Nephron (organoid): ENCODE measurements at regions not wholly inside any gene's neighbourhood (a gene's known extent, or its start where the extent isn't known, plus 50 kb on each side); places are given as distances from the start of the nearest gene placed in this dataset.
"Not testable (repeated sequence)": the region's sequence is repeated elsewhere in the genome, so short reads cannot be mapped to it uniquely, and the experiment has no call there.

Experiments
- H3K27ac Mint-ChIP-seq, 3 experiments: 2 replicates each; pipeline ENCODE4 v1.8.0; 2020; ENCODE audit warnings: mixed read lengths in 3 of 3, mild to moderate bottlenecking in 2 of 3, moderate library complexity in 1 of 3
- H3K27me3 Mint-ChIP-seq: 2 replicates; pipeline ENCODE4 v1.8.0; 2021; ENCODE audit warnings: low read depth, mild to moderate bottlenecking, moderate library complexity, mixed read lengths
- H3K36me3 Mint-ChIP-seq: 2 replicates; pipeline ENCODE4 v1.8.0; 2020; ENCODE audit warnings: low read depth, mixed read lengths
- H3K4me1 Mint-ChIP-seq: 2 replicates; pipeline ENCODE4 v1.8.0; 2020; ENCODE audit warnings: mixed read lengths
- H3K4me3 Mint-ChIP-seq, 3 experiments: 2 replicates each; pipeline ENCODE4 v1.8.0; 2020; ENCODE audit warnings: mild to moderate bottlenecking in 3 of 3, mixed read lengths in 3 of 3, moderate library complexity in 2 of 3
- H3K9me3 Mint-ChIP-seq: 2 replicates; pipeline ENCODE4 v1.8.0; 2020; ENCODE audit warnings: mixed read lengths
- TF ChIP-seq, protein P1 (sequence below), 3 experiments: fragments of 200-600 bp; sonication (generic); IDR thresholded peaks; one replicate each; pipeline ENCODE4 v1.5.0; 2021; ENCODE audit warnings: antibody characterized with exemption in 3 of 3; ENCODE audit not compliant: unreplicated experiment in 3 of 3

DNA sequence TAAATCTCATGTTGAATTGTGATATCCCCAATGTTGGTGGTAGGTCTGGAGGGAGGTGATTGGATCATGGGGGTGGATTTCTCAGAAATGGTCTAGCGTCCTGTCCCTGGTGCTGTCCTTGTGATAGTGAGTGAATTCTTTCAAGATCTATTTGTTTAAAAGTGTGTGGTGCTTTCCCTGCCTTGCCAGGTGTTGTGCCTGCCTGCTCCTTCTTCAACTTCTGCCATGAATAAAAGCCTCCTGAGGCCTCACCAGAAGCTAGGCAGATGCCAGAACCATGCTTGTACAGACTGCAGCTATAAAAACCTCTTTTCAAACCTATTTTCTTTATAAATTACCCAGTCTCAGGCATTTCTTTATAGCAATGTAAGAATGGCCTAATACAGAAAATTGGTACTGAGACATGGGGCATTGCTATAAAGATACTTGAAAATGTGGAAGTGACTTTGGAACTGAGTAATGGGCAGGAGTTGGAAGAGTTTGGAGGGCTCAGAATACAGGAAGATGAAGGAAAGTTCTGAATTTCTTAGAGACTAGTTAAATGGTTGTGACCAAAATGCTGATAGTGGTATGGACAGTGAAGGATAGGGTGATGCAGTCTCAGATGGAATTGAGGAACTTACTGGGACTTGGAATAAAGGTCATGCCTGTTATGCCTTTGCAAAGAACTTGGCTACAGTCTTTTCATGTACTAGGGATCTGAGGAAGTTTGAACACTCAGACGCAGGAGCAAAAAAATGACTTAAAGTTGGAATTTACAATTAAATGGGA is 1514.6 kb upstream of the TPTE start:
- not testable (repeated sequence) for H3K4me1 Mint-ChIP-seq, H3K27ac Mint-ChIP-seq, H3K4me3 Mint-ChIP-seq, H3K27me3 Mint-ChIP-seq
- Mint-ChIP-seq H3K36me3 (peaks cover 10% of the 10 kb centered on the region), H3K9me3 (peaks cover 75% of the 10 kb centered on the region)

DNA sequence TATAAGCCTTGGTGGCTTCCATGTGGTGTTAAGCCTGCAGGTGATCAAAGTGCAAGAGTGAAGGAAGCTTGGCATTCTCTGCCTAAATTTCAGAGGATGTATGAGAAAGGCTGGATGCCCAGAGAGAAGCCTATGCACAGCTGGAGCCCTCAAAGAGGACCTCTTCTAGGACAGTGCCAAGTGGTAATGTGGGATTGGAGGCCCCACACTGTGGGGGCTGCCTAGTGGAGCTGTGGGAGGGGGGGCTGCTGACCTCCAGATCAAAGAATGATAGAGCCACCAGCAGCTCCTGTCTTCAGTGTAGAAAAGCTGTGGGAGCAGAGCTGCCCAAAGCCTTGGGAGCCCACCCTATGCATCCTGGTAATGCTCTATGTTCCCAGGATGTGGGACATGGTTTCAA is 1512.7 kb upstream of the TPTE start:
- H3K27ac Mint-ChIP-seq = no peak overlapping the region
- H3K4me3 Mint-ChIP-seq = no peak overlapping the region
- H3K27me3 Mint-ChIP-seq = no peaks in the 10 kb centered on the region
- TF ChIP-seq, protein P1, sequence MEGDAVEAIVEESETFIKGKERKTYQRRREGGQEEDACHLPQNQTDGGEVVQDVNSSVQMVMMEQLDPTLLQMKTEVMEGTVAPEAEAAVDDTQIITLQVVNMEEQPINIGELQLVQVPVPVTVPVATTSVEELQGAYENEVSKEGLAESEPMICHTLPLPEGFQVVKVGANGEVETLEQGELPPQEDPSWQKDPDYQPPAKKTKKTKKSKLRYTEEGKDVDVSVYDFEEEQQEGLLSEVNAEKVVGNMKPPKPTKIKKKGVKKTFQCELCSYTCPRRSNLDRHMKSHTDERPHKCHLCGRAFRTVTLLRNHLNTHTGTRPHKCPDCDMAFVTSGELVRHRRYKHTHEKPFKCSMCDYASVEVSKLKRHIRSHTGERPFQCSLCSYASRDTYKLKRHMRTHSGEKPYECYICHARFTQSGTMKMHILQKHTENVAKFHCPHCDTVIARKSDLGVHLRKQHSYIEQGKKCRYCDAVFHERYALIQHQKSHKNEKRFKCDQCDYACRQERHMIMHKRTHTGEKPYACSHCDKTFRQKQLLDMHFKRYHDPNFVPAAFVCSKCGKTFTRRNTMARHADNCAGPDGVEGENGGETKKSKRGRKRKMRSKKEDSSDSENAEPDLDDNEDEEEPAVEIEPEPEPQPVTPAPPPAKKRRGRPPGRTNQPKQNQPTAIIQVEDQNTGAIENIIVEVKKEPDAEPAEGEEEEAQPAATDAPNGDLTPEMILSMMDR (IDR thresholded peaks at IDR 0.05; ENCODE audit: unreplicated experiment in 3 of 3) = no peak
- H3K36me3 Mint-ChIP-seq = peaks cover 13% of the 10 kb centered on the region
- H3K9me3 Mint-ChIP-seq = peaks cover 80% of the 10 kb centered on the region
- H3K4me1 Mint-ChIP-seq = no peaks in the 10 kb centered on the region

DNA sequence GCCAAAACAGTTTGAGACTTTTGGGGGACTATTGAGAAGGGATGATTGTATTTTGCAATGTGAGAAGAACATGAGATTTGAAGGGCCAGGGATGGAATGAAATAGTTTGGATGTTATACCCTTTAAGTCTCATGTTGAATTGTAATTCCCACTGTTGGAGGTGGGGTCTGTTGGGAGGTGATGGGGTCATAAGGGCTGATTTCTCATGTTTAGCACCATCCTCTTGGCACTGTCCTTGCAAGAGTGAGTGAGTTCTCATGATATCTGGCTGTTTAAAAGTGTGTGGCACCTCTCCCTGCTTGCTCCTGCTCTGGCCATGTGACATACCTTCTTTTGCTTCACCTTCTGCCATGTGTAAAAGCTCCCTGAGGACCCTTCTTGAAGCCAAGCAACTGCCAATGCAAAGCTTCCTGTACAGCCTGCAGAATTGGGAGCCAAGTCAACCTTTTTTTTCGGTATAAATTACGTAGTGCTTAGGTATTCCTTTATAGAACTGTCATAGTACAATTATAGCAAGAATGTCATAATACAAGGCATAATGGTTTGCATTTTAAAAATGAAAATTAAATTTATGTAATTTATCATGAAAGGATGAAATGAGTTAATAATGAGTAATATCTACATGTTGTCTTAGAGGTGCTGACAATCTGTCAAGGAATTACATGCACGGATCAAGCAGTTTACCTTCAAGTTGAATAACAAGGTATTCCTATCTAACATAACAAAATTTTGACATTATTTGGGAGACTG is 1511.9 kb upstream of the TPTE start:
- H3K36me3 Mint-ChIP-seq = peaks cover 13% of the 10 kb centered on the region
- not testable (repeated sequence) for H3K27me3 Mint-ChIP-seq, H3K4me1 Mint-ChIP-seq, H3K27ac Mint-ChIP-seq, H3K4me3 Mint-ChIP-seq
- peaks cover 78% of the 10 kb centered on the region for H3K9me3 Mint-ChIP-seq

DNA sequence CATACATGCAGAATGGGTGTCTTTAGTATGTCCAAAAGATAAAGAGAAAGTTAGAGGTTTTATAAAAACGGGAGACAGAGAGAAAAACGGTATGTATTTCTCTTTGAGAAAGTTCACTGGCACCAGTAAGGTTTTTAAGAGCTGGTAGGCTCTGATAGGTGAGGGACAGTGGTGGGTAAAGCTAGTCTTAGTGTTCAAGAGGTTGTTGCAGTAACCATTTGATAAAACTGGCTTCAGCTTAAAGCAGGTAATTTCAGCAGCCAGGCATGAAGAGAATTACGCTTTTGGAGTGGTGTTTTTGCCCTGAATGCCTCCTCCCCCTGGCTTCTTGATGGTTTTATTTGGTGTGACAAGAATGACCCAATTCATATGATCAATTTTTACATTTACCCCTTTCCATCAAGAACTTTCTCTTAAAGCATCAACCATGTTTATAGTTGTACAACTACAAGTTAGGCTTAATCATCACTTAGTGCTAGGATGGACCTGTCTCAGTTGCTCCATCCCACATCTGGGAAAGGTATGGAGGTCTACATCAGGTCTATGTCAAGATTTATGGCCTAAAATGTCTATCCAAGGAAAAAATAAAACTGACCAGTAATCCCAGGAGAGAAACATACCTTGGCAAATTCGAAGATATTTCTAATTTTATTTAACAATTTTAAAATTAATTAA is 1511.1 kb upstream of the TPTE start:
- Mint-ChIP-seq H3K9me3 (peaks cover 80% of the 10 kb centered on the region), H3K36me3 (peaks cover 15% of the 10 kb centered on the region)
- not testable (repeated sequence) for H3K27ac Mint-ChIP-seq, H3K27me3 Mint-ChIP-seq, H3K4me3 Mint-ChIP-seq, H3K4me1 Mint-ChIP-seq

DNA sequence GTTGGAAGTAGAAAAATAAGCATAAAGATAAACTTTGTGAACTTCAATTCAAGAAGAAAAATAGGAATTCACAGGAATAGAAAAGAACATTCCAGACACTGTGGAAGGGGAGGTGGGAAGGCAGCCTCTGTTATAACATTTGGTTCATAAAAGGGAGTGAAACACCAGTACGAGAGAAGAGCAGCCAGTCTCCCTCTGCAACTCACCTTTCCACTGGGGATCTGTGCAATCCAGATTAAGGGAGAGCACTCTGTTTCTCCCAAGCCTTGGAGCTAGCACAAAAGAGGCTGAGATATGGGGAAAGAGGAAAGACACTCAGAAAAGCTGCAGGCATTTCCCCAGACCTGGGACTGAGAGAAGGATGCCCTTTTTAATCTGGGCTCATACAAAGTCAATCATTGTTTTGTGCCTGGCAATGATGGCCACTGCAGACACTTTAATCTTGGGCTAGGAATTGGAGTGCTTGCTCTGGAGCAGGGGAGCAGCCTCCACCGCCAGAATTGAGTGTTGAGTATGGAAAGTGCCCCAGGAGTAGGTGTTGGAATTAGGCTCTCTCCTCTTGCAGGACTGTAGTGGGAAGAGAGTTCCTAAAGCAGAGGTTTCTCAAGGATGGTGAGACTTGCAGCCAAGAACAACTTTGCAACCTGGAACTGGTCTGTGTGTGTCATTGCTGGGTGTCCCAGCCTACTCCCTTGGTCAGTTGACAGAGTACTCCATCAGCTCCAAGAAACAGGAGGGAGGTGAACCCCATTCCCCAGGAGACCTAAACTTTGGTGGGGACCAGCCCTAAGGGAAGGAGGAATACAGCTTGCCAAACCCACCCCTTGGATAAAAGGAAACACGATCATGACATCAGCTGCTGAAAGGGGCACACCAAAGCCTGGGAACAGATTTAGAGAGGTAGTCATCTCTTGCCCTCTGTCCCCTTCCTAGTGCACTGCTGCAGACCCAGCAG is 1510.2 kb upstream of the TPTE start:
- H3K36me3 Mint-ChIP-seq = peaks cover 19% of the 10 kb centered on the region
- H3K4me1 Mint-ChIP-seq, H3K27ac Mint-ChIP-seq, H3K4me3 Mint-ChIP-seq, H3K27me3 Mint-ChIP-seq: not testable (repeated sequence)
- H3K9me3 Mint-ChIP-seq = peaks cover 79% of the 10 kb centered on the region

DNA sequence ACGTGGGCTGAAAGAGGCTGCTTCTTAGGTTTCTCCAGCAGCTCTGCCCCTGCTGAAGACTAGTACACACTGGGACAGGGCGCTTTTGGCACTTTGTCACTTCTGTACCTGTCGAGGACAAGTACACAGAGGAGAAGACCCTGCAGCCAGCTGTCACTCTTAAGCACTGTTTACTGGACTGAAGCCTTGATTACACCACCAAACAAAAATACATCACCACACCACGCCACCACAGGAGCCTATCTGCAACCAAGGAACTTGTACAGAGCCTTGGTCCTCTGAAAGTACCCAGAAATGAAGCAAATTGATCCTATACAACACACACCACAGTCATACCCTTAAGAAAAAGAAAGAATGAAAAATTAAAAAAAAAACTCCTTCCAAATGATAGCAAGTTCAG is 1509.5 kb upstream of the TPTE start:
- not testable (repeated sequence) for H3K4me3 Mint-ChIP-seq, H3K4me1 Mint-ChIP-seq, H3K27me3 Mint-ChIP-seq, H3K27ac Mint-ChIP-seq
- Mint-ChIP-seq H3K36me3 (peaks cover 19% of the 10 kb centered on the region), H3K9me3 (peaks cover 73% of the 10 kb centered on the region)

DNA sequence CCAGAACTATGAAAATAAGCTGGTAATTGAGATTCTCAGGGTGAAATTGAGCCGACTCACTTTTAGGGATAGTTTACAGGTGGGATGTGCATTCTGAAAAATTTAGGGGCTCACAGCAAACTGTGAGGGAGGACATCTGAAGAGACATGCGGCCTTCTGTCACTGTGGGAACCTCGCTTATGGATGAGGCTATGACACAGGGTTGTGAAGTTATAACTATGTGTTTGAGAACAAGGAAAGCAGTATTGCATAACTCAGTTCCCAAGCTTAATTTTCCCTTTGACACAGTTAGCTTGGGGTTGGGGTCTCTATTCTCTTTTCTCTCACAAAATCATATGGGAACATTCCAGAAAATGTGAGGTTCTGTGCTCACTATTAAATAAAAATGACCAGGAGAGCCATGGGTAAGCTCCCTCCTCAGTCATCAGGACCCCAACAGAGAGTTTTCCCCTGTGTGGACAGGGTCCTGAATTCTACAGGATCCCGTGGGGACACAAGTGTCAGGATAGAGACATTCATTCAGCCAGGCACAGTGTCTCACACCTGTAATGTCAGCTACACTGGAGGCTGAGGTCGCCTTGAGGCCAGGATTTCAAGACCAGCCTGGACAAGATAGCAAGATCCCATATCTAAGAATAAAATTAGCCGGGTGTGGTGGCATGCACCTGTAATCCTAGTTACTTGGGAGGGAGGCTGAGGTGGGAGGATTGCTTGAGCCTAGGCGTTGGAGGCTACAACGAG is 1507.7 kb upstream of the TPTE start:
- Mint-ChIP-seq H3K36me3 (peaks cover 19% of the 10 kb centered on the region), H3K9me3 (peaks cover 63% of the 10 kb centered on the region)
- H3K4me3 Mint-ChIP-seq, H3K4me1 Mint-ChIP-seq, H3K27me3 Mint-ChIP-seq, H3K27ac Mint-ChIP-seq: not testable (repeated sequence)

DNA sequence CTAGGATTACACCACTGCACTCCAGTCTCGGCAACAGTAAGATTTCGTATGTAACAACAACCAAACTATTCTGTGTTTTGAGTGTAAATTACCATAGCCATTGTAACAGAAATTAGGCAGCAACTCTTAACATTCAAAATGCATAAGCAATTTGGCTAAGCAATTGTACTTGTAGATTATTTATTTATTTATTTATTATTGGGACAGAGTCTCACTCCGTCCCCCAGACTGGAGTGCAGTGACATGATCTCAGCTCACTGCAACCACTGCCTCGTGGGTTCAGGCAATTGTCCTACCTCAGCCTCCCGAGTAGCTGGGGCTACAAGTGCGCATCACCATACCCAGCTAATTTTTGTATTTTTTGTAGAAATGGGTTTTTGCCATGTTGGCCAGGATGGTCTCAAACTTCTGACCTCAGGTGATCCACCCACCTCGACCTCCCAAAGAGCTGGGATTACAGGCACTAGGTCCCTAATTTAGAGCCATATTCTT is 1507.1 kb upstream of the TPTE start:
- H3K27ac Mint-ChIP-seq, H3K27me3 Mint-ChIP-seq, H3K4me3 Mint-ChIP-seq, H3K4me1 Mint-ChIP-seq: not testable (repeated sequence)
- H3K36me3 Mint-ChIP-seq = peaks cover 19% of the 10 kb centered on the region
- peaks cover 57% of the 10 kb centered on the region for H3K9me3 Mint-ChIP-seq

DNA sequence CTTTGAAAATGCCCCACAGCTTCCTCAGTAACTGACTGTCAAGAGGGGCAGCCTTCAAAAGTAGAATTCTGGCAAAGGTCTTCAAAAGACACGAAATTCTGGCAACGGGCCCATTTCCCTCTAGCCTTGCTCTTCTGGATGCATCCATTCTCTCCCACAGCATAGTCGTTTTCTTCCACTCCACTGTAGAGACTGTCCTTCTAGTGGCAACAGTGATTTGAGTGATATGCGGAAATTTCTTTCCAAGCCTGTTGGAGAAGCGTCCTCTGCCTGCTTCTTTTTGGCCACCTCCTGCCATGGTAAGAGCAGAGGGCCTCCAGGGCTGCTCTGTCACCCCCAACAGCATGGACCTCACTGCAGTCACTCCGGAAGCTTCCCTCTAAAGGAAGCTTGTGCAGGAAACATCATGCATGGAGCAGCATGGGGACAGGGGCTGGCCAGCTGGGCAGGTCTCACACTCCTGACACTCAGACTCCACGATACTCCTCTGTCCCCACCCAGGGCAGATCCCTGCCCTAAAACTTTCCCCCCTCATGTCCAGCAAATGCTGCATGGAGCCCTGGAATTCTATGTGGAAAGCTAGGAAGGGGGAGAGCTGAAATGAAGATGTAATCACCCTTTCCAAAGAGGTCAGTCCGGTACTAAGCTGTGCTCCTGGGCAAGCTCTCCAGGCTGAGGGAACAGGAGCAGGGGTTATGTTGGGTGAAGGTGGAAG is 1505.7 kb upstream of the TPTE start:
- Mint-ChIP-seq H3K36me3 (peaks cover 16% of the 10 kb centered on the region), H3K9me3 (peaks cover 52% of the 10 kb centered on the region)
- not testable (repeated sequence) for H3K4me1 Mint-ChIP-seq, H3K4me3 Mint-ChIP-seq, H3K27me3 Mint-ChIP-seq, H3K27ac Mint-ChIP-seq

DNA sequence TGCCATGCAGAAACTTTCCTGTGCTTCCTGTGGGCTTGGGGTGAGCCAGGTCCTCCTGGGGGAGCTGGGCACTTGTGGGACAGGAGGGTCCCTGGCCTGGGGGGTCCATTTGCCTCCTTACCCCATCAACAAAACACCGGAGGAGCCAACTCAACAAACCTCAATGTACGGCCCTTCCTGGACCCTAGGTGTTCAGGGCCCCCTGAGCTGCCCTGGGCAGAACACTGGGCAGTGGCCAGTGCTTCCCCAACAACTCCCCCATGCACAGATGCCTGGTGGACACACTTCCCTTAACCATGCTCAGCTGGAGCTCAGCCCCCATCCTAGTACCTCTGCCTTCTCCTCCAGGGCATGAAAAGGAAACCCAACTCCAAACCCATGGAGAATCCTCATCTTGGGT is 1504.2 kb upstream of the TPTE start:
- not testable (repeated sequence) for H3K27me3 Mint-ChIP-seq, H3K4me1 Mint-ChIP-seq
- H3K9me3 Mint-ChIP-seq = peaks cover 45% of the 10 kb centered on the region

DNA sequence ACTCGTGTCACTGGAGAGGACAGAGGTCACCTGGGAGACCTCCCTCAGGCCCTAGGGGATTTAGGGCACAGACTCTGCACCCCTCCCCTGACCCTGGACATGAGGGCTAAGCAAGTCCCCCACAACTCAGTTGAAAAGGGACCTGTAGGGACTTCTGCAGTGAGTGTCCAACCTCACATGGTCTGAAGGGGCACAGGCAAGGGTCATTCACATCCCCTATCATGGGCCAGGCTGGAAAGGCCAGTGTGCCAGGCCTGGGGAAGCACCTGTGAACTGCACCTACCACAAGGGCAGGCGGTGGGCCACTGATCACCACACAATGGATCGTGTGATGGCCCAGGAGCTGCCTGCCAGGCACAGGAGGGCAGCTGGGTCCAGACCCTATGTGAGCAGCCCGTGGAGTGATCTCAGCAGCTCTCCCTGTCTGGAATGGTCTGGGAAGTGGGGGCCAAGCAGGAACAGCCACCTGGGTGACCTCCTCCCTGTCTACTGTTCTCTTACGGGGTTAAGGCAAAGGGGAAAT is 1502.6 kb upstream of the TPTE start:
- H3K9me3 Mint-ChIP-seq = peaks cover 30% of the 10 kb centered on the region
- H3K4me1 Mint-ChIP-seq, H3K27ac Mint-ChIP-seq, H3K4me3 Mint-ChIP-seq, H3K27me3 Mint-ChIP-seq, H3K36me3 Mint-ChIP-seq: not testable (repeated sequence)

More for the DNA sequence above, 1504.2 kb upstream of the TPTE start:
- H3K27ac Mint-ChIP-seq, H3K36me3 Mint-ChIP-seq, H3K4me3 Mint-ChIP-seq: not testable (repeated sequence)
